GM23338 (cell line): ENCODE measurements at regions not wholly inside any gene's neighbourhood (a gene's known extent, or its start where the extent isn't known, plus 50 kb on each side); places are given as distances from the start of the nearest gene placed in this dataset.

Source experiments
- ATAC-seq: fragments of 200-7000 bp; cut with Tn5 transposase; 3 replicates; pipeline ENCODE4 v1.9.1; 2020
- DNase-seq: peaks from one replicate; pipeline ENCODE4 v3.0.0-alpha.2; 2015; ENCODE audit warnings: low spot score
- H2AFZ ChIP-seq: fragments of 200-600 bp; sonication (generic); 2 replicates; pipeline ENCODE4 v1.8.0; 2016; ENCODE audit warnings: antibody characterized with exemption, mild to moderate bottlenecking, moderate library complexity
- H3F3A ChIP-seq: fragments of 200-600 bp; sonication (generic); replicated peaks from 2 replicates; pipeline ENCODE4 v1.8.0; 2017; ENCODE audit warnings: antibody characterized with exemption, mixed run types, low read depth
- H3K27ac ChIP-seq: fragments of 200-600 bp; sonication (generic); 2 replicates; pipeline ENCODE4 v1.6.1; 2016; ENCODE audit warnings: low read depth
- H3K27me3 ChIP-seq: fragments of 200-600 bp; sonication (generic); 2 replicates; pipeline ENCODE4 v1.8.0; 2016; ENCODE audit warnings: mild to moderate bottlenecking, mixed run types, moderate library complexity; ENCODE audit not compliant: insufficient read depth
- H3K36me3 ChIP-seq: fragments of 200-600 bp; sonication (generic); 2 replicates; pipeline ENCODE4 v1.8.0; 2016; ENCODE audit warnings: mild to moderate bottlenecking; ENCODE audit not compliant: insufficient read depth
- H3K4me1 ChIP-seq: fragments of 200-600 bp; sonication (generic); 2 replicates; pipeline ENCODE4 v1.8.0; 2016; ENCODE audit warnings: mild to moderate bottlenecking, moderate library complexity; ENCODE audit not compliant: insufficient read depth
- H3K4me2 ChIP-seq: fragments of 200-600 bp; sonication (generic); 2 replicates; pipeline ENCODE4 v1.7.1; 2017; ENCODE audit warnings: mixed run types
- H3K4me3 ChIP-seq: fragments of 200-600 bp; sonication (generic); 2 replicates; pipeline ENCODE4 v1.6.1; 2016; ENCODE audit warnings: mixed run types
- H3K79me2 ChIP-seq: fragments of 200-600 bp; sonication (generic); replicated peaks from 2 replicates; pipeline ENCODE4 v1.8.0; 2017; ENCODE audit warnings: mild to moderate bottlenecking; ENCODE audit not compliant: insufficient read depth
- H3K9me2 ChIP-seq: fragments of 200-600 bp; sonication (generic); 2 replicates; pipeline ENCODE4 v1.8.0; 2017; ENCODE audit not compliant: insufficient read depth
- H4K20me1 ChIP-seq: fragments of 200-600 bp; sonication (generic); replicated peaks from 2 replicates; pipeline ENCODE4 v1.8.0; 2017; ENCODE audit warnings: mild to moderate bottlenecking; ENCODE audit not compliant: insufficient read depth
- H3K27ac Mint-ChIP-seq: 2 replicates; pipeline ENCODE4 v1.8.0; 2020; ENCODE audit warnings: inconsistent platforms, mild to moderate bottlenecking, moderate library complexity, mixed read lengths
- H3K27me3 Mint-ChIP-seq: 3 replicates; pipeline ENCODE4 v1.8.0; 2022; ENCODE audit warnings: low read depth, mild to moderate bottlenecking, moderate library complexity, mixed read lengths, inconsistent platforms; ENCODE audit not compliant: insufficient read depth, poor library complexity
- H3K36me3 Mint-ChIP-seq: 3 replicates; pipeline ENCODE4 v1.8.0; 2021; ENCODE audit warnings: low read depth, mild to moderate bottlenecking, inconsistent platforms, moderate library complexity, mixed read lengths
- H3K4me1 Mint-ChIP-seq: 3 replicates; pipeline ENCODE4 v1.8.0; 2020; ENCODE audit warnings: mild to moderate bottlenecking, inconsistent platforms, mixed read lengths
- H3K4me3 Mint-ChIP-seq: 3 replicates; pipeline ENCODE4 v1.8.0; 2021; ENCODE audit warnings: moderate library complexity, mild to moderate bottlenecking, inconsistent platforms, mixed read lengths
- H3K9me3 Mint-ChIP-seq: 3 replicates; pipeline ENCODE4 v1.8.0; 2020; ENCODE audit warnings: moderate library complexity, mild to moderate bottlenecking, inconsistent platforms, mixed read lengths
- CREB1 ChIP-seq: fragments of 250-450 bp; sonication (Bioruptor Pico); IDR thresholded peaks from 2 replicates; pipeline ENCODE4 v1.5.0; 2020; ENCODE audit warnings: low read depth, mild to moderate bottlenecking, moderate library complexity
- ETS1 ChIP-seq: IDR thresholded peaks from 2 replicates; pipeline ENCODE4 v1.6.1; 2016; ENCODE audit warnings: antibody characterized with exemption
- EZH2 ChIP-seq: fragments of 200-600 bp; sonication (generic); IDR thresholded peaks from one replicate; pipeline ENCODE4 v1.8.0; 2017; ENCODE audit warnings: antibody characterized with exemption, mild to moderate bottlenecking, low read depth; ENCODE audit not compliant: unreplicated experiment
- EZH2phosphoT487 ChIP-seq: fragments of 200-600 bp; sonication (generic); IDR thresholded peaks from one replicate; pipeline ENCODE4 v1.8.1; 2018; ENCODE audit warnings: antibody characterized with exemption; ENCODE audit not compliant: unreplicated experiment
- JUNB ChIP-seq: IDR thresholded peaks from one replicate; pipeline ENCODE4 v1.6.1; 2016; ENCODE audit warnings: antibody characterized with exemption; ENCODE audit not compliant: unreplicated experiment
- NANOG ChIP-seq: IDR thresholded peaks from 2 replicates; pipeline ENCODE4 v1.6.1; 2016; ENCODE audit warnings: antibody characterized with exemption, borderline replicate concordance
- POLR2AphosphoS5 ChIP-seq: IDR thresholded peaks from 2 replicates; pipeline ENCODE4 v1.6.1; 2016; ENCODE audit warnings: antibody characterized with exemption, low read depth
- STAT1 ChIP-seq: IDR thresholded peaks from one replicate; pipeline ENCODE4 v1.6.1; 2016; ENCODE audit warnings: antibody characterized with exemption; ENCODE audit not compliant: unreplicated experiment
- ZNF114 ChIP-seq: fragments of 250-450 bp; sonication (Bioruptor Pico); IDR thresholded peaks from 2 replicates; pipeline ENCODE4 v1.5.0; 2020; ENCODE audit warnings: mild to moderate bottlenecking, moderate library complexity
- ZNF331 ChIP-seq: fragments of 250-450 bp; sonication (Bioruptor Pico); IDR thresholded peaks from 2 replicates; pipeline ENCODE4 v1.5.0; 2020; ENCODE audit warnings: low read depth, mild to moderate bottlenecking, moderate library complexity
- TF ChIP-seq, protein P1 (sequence below), 2 experiments: fragments of 200-600 bp in 1 of 2; sonication (generic) in 1 of 2; conservative IDR thresholded peaks; 2 replicates each; pipeline versions ENCODE4 v1.5.1 to v1.6.1; 2016 to 2017; ENCODE audit warnings: antibody characterized with exemption in 2 of 2, low read depth in 2 of 2, mild to moderate bottlenecking in 2 of 2, moderate library complexity in 1 of 2
- TF ChIP-seq, protein P2 (sequence below): IDR thresholded peaks from one replicate; pipeline ENCODE4 v1.6.1; 2018; ENCODE audit warnings: antibody characterized with exemption; ENCODE audit not compliant: unreplicated experiment
- TF ChIP-seq, protein P3 (sequence below): fragments of 250-450 bp; sonication (Bioruptor Pico); IDR thresholded peaks from 2 replicates; pipeline ENCODE4 v1.5.0; 2020; ENCODE audit warnings: mild to moderate bottlenecking, moderate library complexity

DNA sequence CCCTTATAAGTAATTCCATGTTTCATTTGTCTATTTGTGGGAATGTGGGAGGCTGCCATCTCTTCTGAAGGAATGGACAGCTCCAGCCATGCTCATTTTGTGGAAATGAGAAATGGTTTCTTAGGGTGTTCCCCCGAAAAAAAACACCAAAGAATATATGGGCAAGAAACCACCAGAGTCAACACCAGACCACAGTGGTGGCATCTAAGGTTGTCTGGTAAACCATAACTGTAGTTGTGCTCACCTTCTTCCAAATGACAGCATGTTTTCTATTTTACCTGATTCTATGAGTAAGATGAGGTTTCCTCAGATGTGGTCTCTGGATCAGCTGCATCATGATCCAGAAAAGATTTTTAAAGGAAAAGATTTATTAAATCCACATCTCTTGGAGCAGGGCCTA is 217.0 kb upstream of the C2CD4B start:
- Mint-ChIP-seq H3K27ac (no peak overlapping the region), H3K4me3 (no peak overlapping the region), H3K36me3 (no peaks in the 10 kb centered on the region), H3K4me1 (no peaks in the 10 kb centered on the region), H3K9me3 (no peaks in the 10 kb centered on the region), H3K27me3 (no peaks in the 10 kb centered on the region)
- Histone ChIP-seq H3K27me3 (no peaks in the 10 kb centered on the region), H3K36me3 (no peaks in the 10 kb centered on the region), H3K27ac (no peak overlapping the region), H3F3A (no peaks in the 10 kb centered on the region), H3K4me2 (no peak overlapping the region), H3K4me1 (no peaks in the 10 kb centered on the region), H3K9me2 (no peaks in the 10 kb centered on the region), H3K79me2 (no peaks in the 10 kb centered on the region), H2AFZ (no peak overlapping the region), H4K20me1 (no peaks in the 10 kb centered on the region; the same call in 1 of the 2 replicates), H3K4me3 (no peak overlapping the region)
- no peak for DNase-seq
- TF ChIP-seq, protein P1, sequence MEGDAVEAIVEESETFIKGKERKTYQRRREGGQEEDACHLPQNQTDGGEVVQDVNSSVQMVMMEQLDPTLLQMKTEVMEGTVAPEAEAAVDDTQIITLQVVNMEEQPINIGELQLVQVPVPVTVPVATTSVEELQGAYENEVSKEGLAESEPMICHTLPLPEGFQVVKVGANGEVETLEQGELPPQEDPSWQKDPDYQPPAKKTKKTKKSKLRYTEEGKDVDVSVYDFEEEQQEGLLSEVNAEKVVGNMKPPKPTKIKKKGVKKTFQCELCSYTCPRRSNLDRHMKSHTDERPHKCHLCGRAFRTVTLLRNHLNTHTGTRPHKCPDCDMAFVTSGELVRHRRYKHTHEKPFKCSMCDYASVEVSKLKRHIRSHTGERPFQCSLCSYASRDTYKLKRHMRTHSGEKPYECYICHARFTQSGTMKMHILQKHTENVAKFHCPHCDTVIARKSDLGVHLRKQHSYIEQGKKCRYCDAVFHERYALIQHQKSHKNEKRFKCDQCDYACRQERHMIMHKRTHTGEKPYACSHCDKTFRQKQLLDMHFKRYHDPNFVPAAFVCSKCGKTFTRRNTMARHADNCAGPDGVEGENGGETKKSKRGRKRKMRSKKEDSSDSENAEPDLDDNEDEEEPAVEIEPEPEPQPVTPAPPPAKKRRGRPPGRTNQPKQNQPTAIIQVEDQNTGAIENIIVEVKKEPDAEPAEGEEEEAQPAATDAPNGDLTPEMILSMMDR (conservative IDR thresholded peaks at IDR 0.05; ENCODE audit: low read depth in 2 of 2) = no peak
- TF ChIP-seq EZH2phosphoT487 = no peak
- TF ChIP-seq ZNF331 (CRISPR knock-in tag) = no peak
- TF ChIP-seq ZNF114 (CRISPR knock-in tag) = no peak
- TF ChIP-seq, protein P2, sequence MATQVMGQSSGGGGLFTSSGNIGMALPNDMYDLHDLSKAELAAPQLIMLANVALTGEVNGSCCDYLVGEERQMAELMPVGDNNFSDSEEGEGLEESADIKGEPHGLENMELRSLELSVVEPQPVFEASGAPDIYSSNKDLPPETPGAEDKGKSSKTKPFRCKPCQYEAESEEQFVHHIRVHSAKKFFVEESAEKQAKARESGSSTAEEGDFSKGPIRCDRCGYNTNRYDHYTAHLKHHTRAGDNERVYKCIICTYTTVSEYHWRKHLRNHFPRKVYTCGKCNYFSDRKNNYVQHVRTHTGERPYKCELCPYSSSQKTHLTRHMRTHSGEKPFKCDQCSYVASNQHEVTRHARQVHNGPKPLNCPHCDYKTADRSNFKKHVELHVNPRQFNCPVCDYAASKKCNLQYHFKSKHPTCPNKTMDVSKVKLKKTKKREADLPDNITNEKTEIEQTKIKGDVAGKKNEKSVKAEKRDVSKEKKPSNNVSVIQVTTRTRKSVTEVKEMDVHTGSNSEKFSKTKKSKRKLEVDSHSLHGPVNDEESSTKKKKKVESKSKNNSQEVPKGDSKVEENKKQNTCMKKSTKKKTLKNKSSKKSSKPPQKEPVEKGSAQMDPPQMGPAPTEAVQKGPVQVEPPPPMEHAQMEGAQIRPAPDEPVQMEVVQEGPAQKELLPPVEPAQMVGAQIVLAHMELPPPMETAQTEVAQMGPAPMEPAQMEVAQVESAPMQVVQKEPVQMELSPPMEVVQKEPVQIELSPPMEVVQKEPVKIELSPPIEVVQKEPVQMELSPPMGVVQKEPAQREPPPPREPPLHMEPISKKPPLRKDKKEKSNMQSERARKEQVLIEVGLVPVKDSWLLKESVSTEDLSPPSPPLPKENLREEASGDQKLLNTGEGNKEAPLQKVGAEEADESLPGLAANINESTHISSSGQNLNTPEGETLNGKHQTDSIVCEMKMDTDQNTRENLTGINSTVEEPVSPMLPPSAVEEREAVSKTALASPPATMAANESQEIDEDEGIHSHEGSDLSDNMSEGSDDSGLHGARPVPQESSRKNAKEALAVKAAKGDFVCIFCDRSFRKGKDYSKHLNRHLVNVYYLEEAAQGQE = no peak
- TF ChIP-seq, protein P3, sequence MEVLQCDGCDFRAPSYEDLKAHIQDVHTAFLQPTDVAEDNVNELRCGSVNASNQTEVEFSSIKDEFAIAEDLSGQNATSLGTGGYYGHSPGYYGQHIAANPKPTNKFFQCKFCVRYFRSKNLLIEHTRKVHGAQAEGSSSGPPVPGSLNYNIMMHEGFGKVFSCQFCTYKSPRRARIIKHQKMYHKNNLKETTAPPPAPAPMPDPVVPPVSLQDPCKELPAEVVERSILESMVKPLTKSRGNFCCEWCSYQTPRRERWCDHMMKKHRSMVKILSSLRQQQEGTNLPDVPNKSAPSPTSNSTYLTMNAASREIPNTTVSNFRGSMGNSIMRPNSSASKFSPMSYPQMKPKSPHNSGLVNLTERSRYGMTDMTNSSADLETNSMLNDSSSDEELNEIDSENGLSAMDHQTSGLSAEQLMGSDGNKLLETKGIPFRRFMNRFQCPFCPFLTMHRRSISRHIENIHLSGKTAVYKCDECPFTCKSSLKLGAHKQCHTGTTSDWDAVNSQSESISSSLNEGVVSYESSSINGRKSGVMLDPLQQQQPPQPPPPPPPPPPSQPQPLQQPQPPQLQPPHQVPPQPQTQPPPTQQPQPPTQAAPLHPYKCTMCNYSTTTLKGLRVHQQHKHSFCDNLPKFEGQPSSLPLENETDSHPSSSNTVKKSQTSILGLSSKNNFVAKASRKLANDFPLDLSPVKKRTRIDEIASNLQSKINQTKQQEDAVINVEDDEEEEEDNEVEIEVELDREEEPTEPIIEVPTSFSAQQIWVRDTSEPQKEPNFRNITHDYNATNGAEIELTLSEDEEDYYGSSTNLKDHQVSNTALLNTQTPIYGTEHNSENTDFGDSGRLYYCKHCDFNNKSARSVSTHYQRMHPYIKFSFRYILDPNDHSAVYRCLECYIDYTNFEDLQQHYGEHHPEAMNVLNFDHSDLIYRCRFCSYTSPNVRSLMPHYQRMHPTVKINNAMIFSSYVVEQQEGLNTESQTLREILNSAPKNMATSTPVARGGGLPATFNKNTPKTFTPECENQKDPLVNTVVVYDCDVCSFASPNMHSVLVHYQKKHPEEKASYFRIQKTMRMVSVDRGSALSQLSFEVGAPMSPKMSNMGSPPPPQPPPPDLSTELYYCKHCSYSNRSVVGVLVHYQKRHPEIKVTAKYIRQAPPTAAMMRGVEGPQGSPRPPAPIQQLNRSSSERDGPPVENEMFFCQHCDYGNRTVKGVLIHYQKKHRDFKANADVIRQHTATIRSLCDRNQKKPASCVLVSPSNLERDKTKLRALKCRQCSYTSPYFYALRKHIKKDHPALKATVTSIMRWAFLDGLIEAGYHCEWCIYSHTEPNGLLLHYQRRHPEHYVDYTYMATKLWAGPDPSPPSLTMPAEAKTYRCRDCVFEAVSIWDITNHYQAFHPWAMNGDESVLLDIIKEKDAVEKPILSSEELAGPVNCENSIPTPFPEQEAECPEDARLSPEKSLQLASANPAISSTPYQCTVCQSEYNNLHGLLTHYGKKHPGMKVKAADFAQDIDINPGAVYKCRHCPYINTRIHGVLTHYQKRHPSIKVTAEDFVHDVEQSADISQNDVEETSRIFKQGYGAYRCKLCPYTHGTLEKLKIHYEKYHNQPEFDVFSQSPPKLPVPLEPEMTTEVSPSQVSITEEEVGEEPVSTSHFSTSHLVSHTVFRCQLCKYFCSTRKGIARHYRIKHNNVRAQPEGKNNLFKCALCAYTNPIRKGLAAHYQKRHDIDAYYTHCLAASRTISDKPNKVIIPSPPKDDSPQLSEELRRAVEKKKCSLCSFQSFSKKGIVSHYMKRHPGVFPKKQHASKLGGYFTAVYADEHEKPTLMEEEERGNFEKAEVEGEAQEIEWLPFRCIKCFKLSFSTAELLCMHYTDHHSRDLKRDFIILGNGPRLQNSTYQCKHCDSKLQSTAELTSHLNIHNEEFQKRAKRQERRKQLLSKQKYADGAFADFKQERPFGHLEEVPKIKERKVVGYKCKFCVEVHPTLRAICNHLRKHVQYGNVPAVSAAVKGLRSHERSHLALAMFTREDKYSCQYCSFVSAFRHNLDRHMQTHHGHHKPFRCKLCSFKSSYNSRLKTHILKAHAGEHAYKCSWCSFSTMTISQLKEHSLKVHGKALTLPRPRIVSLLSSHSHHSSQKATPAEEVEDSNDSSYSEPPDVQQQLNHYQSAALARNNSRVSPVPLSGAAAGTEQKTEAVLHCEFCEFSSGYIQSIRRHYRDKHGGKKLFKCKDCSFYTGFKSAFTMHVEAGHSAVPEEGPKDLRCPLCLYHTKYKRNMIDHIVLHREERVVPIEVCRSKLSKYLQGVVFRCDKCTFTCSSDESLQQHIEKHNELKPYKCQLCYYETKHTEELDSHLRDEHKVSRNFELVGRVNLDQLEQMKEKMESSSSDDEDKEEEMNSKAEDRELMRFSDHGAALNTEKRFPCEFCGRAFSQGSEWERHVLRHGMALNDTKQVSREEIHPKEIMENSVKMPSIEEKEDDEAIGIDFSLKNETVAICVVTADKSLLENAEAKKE (CRISPR knock-in tag) = no peak
- TF ChIP-seq EZH2 = no peak
- no peak for TF ChIP-seq STAT1
- TF ChIP-seq JUNB = no peak
- no peak for TF ChIP-seq NANOG
- TF ChIP-seq ETS1 = no peak
- TF ChIP-seq POLR2AphosphoS5 = no peak
- no peak for TF ChIP-seq CREB1
- no peak for ATAC-seq
